ENCODE measurements at regions not wholly inside any gene's neighbourhood (a gene's known extent, or its start where the extent isn't known, plus 50 kb on each side); places are given as distances from the start of the nearest gene placed in this dataset.

GRCh38 chr1:219119839-219120238 is 53.8 kb upstream of the LYPLAL1 start:
- CTCF ChIA-PET (ENCODE audit: partially characterized antibody): no interaction called here
- H4K5ac ChIP-seq (ENCODE audit: insufficient read length, low read depth, low read length): no peak overlapping the region
- no peaks in the 10 kb centered on the region for H3K36me3 ChIP-seq (ENCODE audit: control insufficient read depth in 2 of 4, insufficient read depth in 4 of 4, low read length in 3 of 4)
- no peaks in the 10 kb centered on the region for H3K9me3 ChIP-seq (ENCODE audit: insufficient read depth in 2 of 2, low read depth in 1 of 2, low read length in 1 of 2)
- no peak overlapping the region for H3K27ac ChIP-seq (ENCODE audit: low read depth, low read length)
- H3K79me2 ChIP-seq (ENCODE audit: control insufficient read depth in 1 of 2, insufficient read depth in 2 of 2, low read length in 2 of 2): no peaks in the 10 kb centered on the region
- H3K23me2 ChIP-seq (ENCODE audit: low read depth, low read length): no peaks in the 10 kb centered on the region
- H3K27me3 ChIP-seq (replicated peaks in 1 of 4; ENCODE audit: control insufficient read depth in 3 of 4, extremely low read depth in 1 of 4, insufficient read depth in 3 of 4, low read length in 3 of 4): no peaks in the 10 kb centered on the region
- H3K4me1 ChIP-seq (replicated peaks in 1 of 4; ENCODE audit: control insufficient read depth in 3 of 4, insufficient read depth in 4 of 4, low read length in 3 of 4): no peaks in the 10 kb centered on the region
- H3K4ac ChIP-seq (replicated peaks; ENCODE audit: insufficient read length, low read depth, low read length): no peak overlapping the region
- no peak overlapping the region for H3K18ac ChIP-seq (ENCODE audit: extremely low read depth, low read length)
- no peak overlapping the region for H3K4me3 ChIP-seq (ENCODE audit: extremely low read depth in 1 of 4, insufficient read depth in 2 of 4, low read depth in 3 of 4, low read length in 4 of 4)
- H3K56ac ChIP-seq (replicated peaks; ENCODE audit: insufficient read length, low read depth, low read length): no peak overlapping the region
- H2BK5ac ChIP-seq (ENCODE audit: low read depth, low read length): no peak overlapping the region
- POLR2A ChIA-PET (ENCODE audit: partially characterized antibody): no interaction called here
- H2BK15ac ChIP-seq (ENCODE audit: low read length): no peak overlapping the region
- no peak overlapping the region for H2AFZ ChIP-seq (ENCODE audit: low read length)
- no peaks in the 10 kb centered on the region for H3K79me1 ChIP-seq (ENCODE audit: low read depth, low read length)
- FAIRE-seq (no peak), DNase-seq (ENCODE audit: low read depth in 1 of 2, low spot score in 2 of 2) (no peak)
- no peaks in the 10 kb centered on the region for H4K20me1 ChIP-seq (replicated peaks in 1 of 2; ENCODE audit: control insufficient read depth in 1 of 2, insufficient read depth in 2 of 2, low read length in 2 of 2)
- no peak overlapping the region for H3K4me2 ChIP-seq (ENCODE audit: insufficient read depth in 1 of 2, low read depth in 2 of 2, low read length in 2 of 2)
- H2BK20ac ChIP-seq (ENCODE audit: low read length): no peak overlapping the region
- H2BK120ac ChIP-seq (replicated peaks; ENCODE audit: low read depth, low read length): no peak overlapping the region
- no peak overlapping the region for H3K9ac ChIP-seq (replicated peaks in 1 of 4; ENCODE audit: extremely low read depth in 1 of 4, low read depth in 3 of 4, low read length in 3 of 4)
- H4K8ac ChIP-seq (ENCODE audit: extremely low read depth, insufficient read depth, low read length): no peak overlapping the region
- H2BK12ac ChIP-seq (ENCODE audit: low read depth, low read length): no peak overlapping the region
- H4K91ac ChIP-seq (replicated peaks; ENCODE audit: insufficient read length, low read length): no peak overlapping the region
- H2AK5ac ChIP-seq (ENCODE audit: low read depth, low read length): no peak overlapping the region
- no peak overlapping the region for H3K14ac ChIP-seq (ENCODE audit: insufficient read length)
- H3K23ac ChIP-seq (ENCODE audit: insufficient read length): no peak overlapping the region
- no peak for TF ChIP-seq KDM4A (IDR thresholded peaks at IDR 0.05; ENCODE audit: low read depth, low read length, severe bottlenecking)
- TF ChIP-seq PHF8 (conservative IDR thresholded peaks at IDR 0.05; ENCODE audit: low read depth, low read length): no peak
- TF ChIP-seq NANOG (IDR thresholded peaks at IDR 0.05; ENCODE audit: insufficient read depth, low read depth, low read length, poor library complexity, severe bottlenecking): no peak
- TF ChIP-seq KDM5A (IDR thresholded peaks at IDR 0.05; ENCODE audit: low read length): no peak
- no peak for TF ChIP-seq TBP (IDR thresholded peaks at IDR 0.05; ENCODE audit: low read depth, low read length)
- no peak for TF ChIP-seq HDAC6 (IDR thresholded peaks at IDR 0.05; ENCODE audit: low read depth, low read length)
- TF ChIP-seq POLR2A (IDR thresholded peaks at IDR 0.05; ENCODE audit: control extremely low read depth in 1 of 2, low read depth in 2 of 2, low read length in 2 of 2): no peak
- no peak for TF ChIP-seq BCL11A (IDR thresholded peaks at IDR 0.05; ENCODE audit: low read depth in 2 of 2, low read length in 2 of 2)
- TF ChIP-seq KDM1A (IDR thresholded peaks at IDR 0.05; ENCODE audit: borderline replicate concordance, low read length): no peak
- TF ChIP-seq BRCA1 (IDR thresholded peaks at IDR 0.05; ENCODE audit: low read depth, low read length): no peak
- TF ChIP-seq FOSL1 (IDR thresholded peaks at IDR 0.05; ENCODE audit: insufficient read depth, low read depth, low read length): no peak
- no peak for TF ChIP-seq RBBP5 (IDR thresholded peaks at IDR 0.05; ENCODE audit: borderline replicate concordance, low read depth, low read length)
- TF ChIP-seq CBX8 (IDR thresholded peaks at IDR 0.05; ENCODE audit: borderline replicate concordance, low read depth, low read length): no peak
- no peak for TF ChIP-seq TEAD4 (IDR thresholded peaks at IDR 0.05; ENCODE audit: low read depth, low read length)
- no peak for TF ChIP-seq CHD1 (IDR thresholded peaks at IDR 0.05; ENCODE audit: low read depth, low read length)
- TF ChIP-seq RAD21 (IDR thresholded peaks at IDR 0.05 in 1 of 2, conservative IDR thresholded peaks at IDR 0.05 in 1 of 2; ENCODE audit: low read depth in 2 of 2, low read length in 2 of 2): no peak
